SK-N-SH (cell line): ENCODE measurements at regions not wholly inside any gene's neighbourhood (a gene's known extent, or its start where the extent isn't known, plus 50 kb on each side); places are given as distances from the start of the nearest gene placed in this dataset.
A peak's percentile ranks its signal among the peaks of the same experiment; 100 is the strongest.

Source experiments
- CTCF ChIA-PET: fragments of 300-600, 350-600 bp; formaldehyde crosslinking; extraction: SDS; loops from one replicate; lab custom pipeline; 2021; lab: Yijun Ruan, JAX
- POLR2A ChIA-PET: fragments of 350-600 bp; sonication (Branson Sonifier 250); formaldehyde crosslinking; extraction: SDS; loops from one replicate; lab custom pipeline; 2020; ENCODE audit warnings: antibody characterized with exemption, inconsistent platforms; lab: Yijun Ruan, JAX
- DNase-seq: peaks from one replicate; pipeline ENCODE4 v3.0.0; 2012
- H2AFZ ChIP-seq: fragments of 200-600 bp; sonication (generic); 2 replicates; pipeline ENCODE4 v1.8.1; 2016; ENCODE audit warnings: antibody characterized with exemption, mild to moderate bottlenecking, low read depth
- H3F3A ChIP-seq: fragments of 200-600 bp; sonication (generic); replicated peaks from 2 replicates; pipeline ENCODE3; 2016; ENCODE audit warnings: antibody characterized with exemption, mild to moderate bottlenecking; ENCODE audit not compliant: insufficient read depth
- H3K27ac ChIP-seq, 2 experiments: fragments of 200-500 bp in 1 of 2; fragments of 200-600 bp in 1 of 2; sonication (Bioruptor generic) in 1 of 2; sonication (generic), shearing (Covaris generic) in 1 of 2; 2 replicates each; pipeline versions ENCODE4 v1.5.1 to v1.6.1; 2014 to 2016; ENCODE audit warnings: low read depth in 2 of 2, inconsistent platforms in 1 of 2, low read length in 1 of 2, mild to moderate bottlenecking in 1 of 2, mixed read lengths in 1 of 2
- H3K27me3 ChIP-seq: fragments of 200-600 bp; sonication (generic), shearing (Covaris generic); 2 replicates; pipeline ENCODE4 v1.6.1; 2016; ENCODE audit warnings: mixed run types; ENCODE audit not compliant: insufficient read depth
- H3K36me3 ChIP-seq, 2 experiments: fragments of 200-500 bp in 1 of 2; fragments of 200-600 bp in 1 of 2; sonication (Bioruptor generic) in 1 of 2; sonication (generic) in 1 of 2; replicated peaks in 1 of 2; 2 replicates each; pipeline versions ENCODE3 to v1.5.1; 2014 to 2016; ENCODE audit warnings: low read length in 1 of 2, mild to moderate bottlenecking in 1 of 2; ENCODE audit not compliant: insufficient read depth in 2 of 2, control insufficient read depth in 1 of 2
- H3K4me1 ChIP-seq, 2 experiments: fragments of 200-500 bp in 1 of 2; fragments of 200-600 bp in 1 of 2; sonication (Bioruptor generic) in 1 of 2; sonication (generic), shearing (Covaris generic) in 1 of 2; 2 replicates each; pipeline versions ENCODE4 v1.5.1 to v1.6.1; 2014 to 2016; ENCODE audit warnings: low read depth in 1 of 2, low read length in 1 of 2, mixed run types in 1 of 2; ENCODE audit not compliant: insufficient read depth in 2 of 2, control insufficient read depth in 1 of 2
- H3K4me2 ChIP-seq: fragments of 200-600 bp; sonication (generic), shearing (Covaris generic); 2 replicates; pipeline ENCODE4 v1.6.1; 2017; ENCODE audit warnings: mixed run types
- H3K4me3 ChIP-seq, 2 experiments: fragments of 200-500 bp in 1 of 2; fragments of 200-600 bp in 1 of 2; sonication (Bioruptor generic) in 1 of 2; sonication (generic), shearing (Covaris generic) in 1 of 2; 2 replicates each; pipeline versions ENCODE4 v1.5.1 to v1.8.1; 2014 to 2016; ENCODE audit warnings: low read depth in 2 of 2, inconsistent platforms in 1 of 2, low read length in 1 of 2, mild to moderate bottlenecking in 1 of 2, mixed read lengths in 1 of 2, moderate library complexity in 1 of 2
- H3K79me2 ChIP-seq: fragments of 200-600 bp; sonication (generic); 2 replicates; pipeline ENCODE4 v1.8.1; 2017; ENCODE audit warnings: mild to moderate bottlenecking; ENCODE audit not compliant: insufficient read depth
- H3K9ac ChIP-seq: fragments of 200-600 bp; sonication (generic); 2 replicates; pipeline ENCODE4 v1.6.1; 2017; ENCODE audit warnings: mixed run types
- H3K9me2 ChIP-seq: fragments of 200-600 bp; sonication (generic); 2 replicates; pipeline ENCODE4 v1.6.1; 2017; ENCODE audit warnings: mixed run types
- H3K9me3 ChIP-seq: fragments of 200-600 bp; sonication (generic); 2 replicates; pipeline ENCODE4 v1.6.1; 2017; ENCODE audit warnings: mixed run types, mild to moderate bottlenecking, moderate library complexity
- H4K20me1 ChIP-seq: fragments of 200-600 bp; sonication (generic); 2 replicates; pipeline ENCODE4 v1.6.1; 2017; ENCODE audit warnings: mild to moderate bottlenecking, mixed run types; ENCODE audit not compliant: insufficient read depth
- EP300 ChIP-seq, 2 experiments: IDR thresholded peaks; 2 replicates each; pipeline versions ENCODE4 v1.4.0 to v1.6.1; 2012; ENCODE audit warnings: borderline replicate concordance in 1 of 2, low read depth in 1 of 2, low read length in 1 of 2
- FOSL2 ChIP-seq: IDR thresholded peaks from 2 replicates; pipeline ENCODE4 v1.4.0; 2012; ENCODE audit warnings: low read depth, mild to moderate bottlenecking, moderate library complexity, borderline replicate concordance
- GABPA ChIP-seq: IDR thresholded peaks from 2 replicates; pipeline ENCODE4 v1.4.0; 2012; ENCODE audit warnings: low read depth, mild to moderate bottlenecking
- JUND ChIP-seq: IDR thresholded peaks from 2 replicates; pipeline ENCODE4 v1.4.0; 2012
- MXI1 ChIP-seq: IDR thresholded peaks from 2 replicates; pipeline ENCODE4 v1.6.1; 2012; ENCODE audit warnings: mild to moderate bottlenecking, low read depth, low read length, improper control_type of control experiment
- NFIC ChIP-seq: IDR thresholded peaks from 2 replicates; pipeline ENCODE4 v1.4.0; 2012; ENCODE audit warnings: borderline replicate concordance
- POLR2AphosphoS5 ChIP-seq: IDR thresholded peaks from 2 replicates; pipeline ENCODE4 v1.6.1; 2012; ENCODE audit warnings: low read depth, low read length
- RAD21 ChIP-seq: IDR thresholded peaks from 2 replicates; pipeline ENCODE4 v1.6.1; 2012; ENCODE audit warnings: mild to moderate bottlenecking, low read length
- RCOR1 ChIP-seq: fragments of 150-350 bp; IDR thresholded peaks from 2 replicates; pipeline ENCODE4 v1.6.1; 2017; ENCODE audit warnings: antibody characterized with exemption, low read length
- RXRA ChIP-seq: IDR thresholded peaks from 2 replicates; pipeline ENCODE4 v1.4.0; 2012; ENCODE audit warnings: low read depth, mild to moderate bottlenecking, borderline replicate concordance
- SIN3A ChIP-seq: IDR thresholded peaks from 2 replicates; pipeline ENCODE4 v1.6.1; 2012; ENCODE audit warnings: low read depth, mild to moderate bottlenecking, low read length, moderate library complexity, borderline replicate concordance
- TAF1 ChIP-seq: IDR thresholded peaks from 2 replicates; pipeline ENCODE4 v1.6.1; 2012; ENCODE audit warnings: low read depth, mild to moderate bottlenecking, low read length, moderate library complexity, borderline replicate concordance
- TEAD4 ChIP-seq: IDR thresholded peaks from 2 replicates; pipeline ENCODE4 v1.4.0; 2012; ENCODE audit warnings: mild to moderate bottlenecking, borderline replicate concordance; ENCODE audit not compliant: insufficient read depth
- WGBS: methylation state at CpG from one replicate; pipeline ENCODE4 v1.1.6; 2017; ENCODE audit warnings: low lambda C conversion rate; 5-methylcytosine and 5-hydroxymethylcytosine counted together
- TF ChIP-seq, protein P1 (sequence below): IDR thresholded peaks from 2 replicates; pipeline ENCODE4 v1.6.1; 2012; ENCODE audit warnings: mild to moderate bottlenecking, low read depth, low read length, moderate library complexity
- TF ChIP-seq, protein P2 (sequence below): IDR thresholded peaks from 2 replicates; pipeline ENCODE4; 2012
- TF ChIP-seq, protein P3 (sequence below): fragments of 150-350 bp; IDR thresholded peaks from 2 replicates; pipeline ENCODE4 v1.6.1; 2017; ENCODE audit warnings: antibody characterized with exemption, low read length, low read depth, borderline replicate concordance
- TF ChIP-seq, protein P4 (sequence below): fragments of 150-350 bp; IDR thresholded peaks from 2 replicates; pipeline ENCODE4 v1.6.1; 2016; ENCODE audit warnings: mild to moderate bottlenecking, low read depth, low read length
- TF ChIP-seq, protein P5 (sequence below): fragments of 200-600 bp; sonication (generic); IDR thresholded peaks from 2 replicates; pipeline ENCODE4 v1.6.1; 2017; ENCODE audit warnings: antibody characterized with exemption, mild to moderate bottlenecking, moderate library complexity
- TF ChIP-seq, protein P6 (sequence below): IDR thresholded peaks from 2 replicates; pipeline ENCODE4 v1.4.0; 2012; ENCODE audit warnings: low read depth

DNA sequence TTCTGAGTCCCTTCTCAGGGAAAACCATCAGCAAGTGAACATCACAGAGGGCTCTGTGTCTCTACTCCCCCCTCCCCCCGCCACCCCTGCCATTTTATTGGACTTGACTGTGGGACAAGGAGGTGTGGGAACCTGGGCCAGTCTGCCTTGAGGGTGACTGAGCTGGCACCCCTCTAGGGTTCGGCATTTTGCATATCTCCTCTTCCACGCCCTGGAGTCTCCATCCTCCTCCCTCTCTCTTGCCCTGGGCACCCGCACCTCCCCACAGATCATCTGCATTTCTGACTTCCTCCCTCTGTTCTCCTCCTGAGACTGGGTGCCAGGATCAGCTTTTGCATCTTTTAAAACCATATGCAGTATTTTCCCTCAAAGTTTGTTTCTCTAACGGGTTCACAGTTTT, 107.1 kb upstream of the ERRFI1 start:
- TF ChIP-seq, protein P1, sequence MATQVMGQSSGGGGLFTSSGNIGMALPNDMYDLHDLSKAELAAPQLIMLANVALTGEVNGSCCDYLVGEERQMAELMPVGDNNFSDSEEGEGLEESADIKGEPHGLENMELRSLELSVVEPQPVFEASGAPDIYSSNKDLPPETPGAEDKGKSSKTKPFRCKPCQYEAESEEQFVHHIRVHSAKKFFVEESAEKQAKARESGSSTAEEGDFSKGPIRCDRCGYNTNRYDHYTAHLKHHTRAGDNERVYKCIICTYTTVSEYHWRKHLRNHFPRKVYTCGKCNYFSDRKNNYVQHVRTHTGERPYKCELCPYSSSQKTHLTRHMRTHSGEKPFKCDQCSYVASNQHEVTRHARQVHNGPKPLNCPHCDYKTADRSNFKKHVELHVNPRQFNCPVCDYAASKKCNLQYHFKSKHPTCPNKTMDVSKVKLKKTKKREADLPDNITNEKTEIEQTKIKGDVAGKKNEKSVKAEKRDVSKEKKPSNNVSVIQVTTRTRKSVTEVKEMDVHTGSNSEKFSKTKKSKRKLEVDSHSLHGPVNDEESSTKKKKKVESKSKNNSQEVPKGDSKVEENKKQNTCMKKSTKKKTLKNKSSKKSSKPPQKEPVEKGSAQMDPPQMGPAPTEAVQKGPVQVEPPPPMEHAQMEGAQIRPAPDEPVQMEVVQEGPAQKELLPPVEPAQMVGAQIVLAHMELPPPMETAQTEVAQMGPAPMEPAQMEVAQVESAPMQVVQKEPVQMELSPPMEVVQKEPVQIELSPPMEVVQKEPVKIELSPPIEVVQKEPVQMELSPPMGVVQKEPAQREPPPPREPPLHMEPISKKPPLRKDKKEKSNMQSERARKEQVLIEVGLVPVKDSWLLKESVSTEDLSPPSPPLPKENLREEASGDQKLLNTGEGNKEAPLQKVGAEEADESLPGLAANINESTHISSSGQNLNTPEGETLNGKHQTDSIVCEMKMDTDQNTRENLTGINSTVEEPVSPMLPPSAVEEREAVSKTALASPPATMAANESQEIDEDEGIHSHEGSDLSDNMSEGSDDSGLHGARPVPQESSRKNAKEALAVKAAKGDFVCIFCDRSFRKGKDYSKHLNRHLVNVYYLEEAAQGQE: no peak
- TF ChIP-seq, protein P2, sequence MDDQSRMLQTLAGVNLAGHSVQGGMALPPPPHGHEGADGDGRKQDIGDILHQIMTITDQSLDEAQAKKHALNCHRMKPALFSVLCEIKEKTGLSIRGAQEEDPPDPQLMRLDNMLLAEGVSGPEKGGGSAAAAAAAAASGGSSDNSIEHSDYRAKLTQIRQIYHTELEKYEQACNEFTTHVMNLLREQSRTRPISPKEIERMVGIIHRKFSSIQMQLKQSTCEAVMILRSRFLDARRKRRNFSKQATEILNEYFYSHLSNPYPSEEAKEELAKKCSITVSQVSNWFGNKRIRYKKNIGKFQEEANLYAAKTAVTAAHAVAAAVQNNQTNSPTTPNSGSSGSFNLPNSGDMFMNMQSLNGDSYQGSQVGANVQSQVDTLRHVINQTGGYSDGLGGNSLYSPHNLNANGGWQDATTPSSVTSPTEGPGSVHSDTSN: no peak
- TF ChIP-seq FOSL2 (no peak), RXRA (no peak), RAD21 (no peak), POLR2AphosphoS5 (no peak)
- no peaks in the 10 kb centered on the region for H3K36me3 ChIP-seq
- peak overlapping the region in 1 of 2 experiments; percentile 83; a peak in 2 of 4 replicates for H3K27ac ChIP-seq
- peak overlapping the region; percentile 48; the same call in 1 of the 2 replicates for H3K4me2 ChIP-seq
- no peak overlapping the region for H3K4me3 ChIP-seq
- no peak overlapping the region for H2AFZ ChIP-seq
- H3K27me3 ChIP-seq: no peaks in the 10 kb centered on the region
- ChIA-PET CTCF (interaction anchor here (1.2 kb wide), 1 partner anchor 16 kb away, joined by 3 read pairs; no protein-coding TSS in a partner anchor), POLR2A (no interaction called here)
- no peaks in the 10 kb centered on the region for H3K9me2 ChIP-seq
- H4K20me1 ChIP-seq: no peaks in the 10 kb centered on the region
- H3K79me2 ChIP-seq: no peaks in the 10 kb centered on the region
- peaks cover 35% of the 10 kb centered on the region for H3F3A ChIP-seq
- no peaks in the 10 kb centered on the region for H3K9me3 ChIP-seq
- H3K9ac ChIP-seq: peak overlapping the region; percentile 17; the same call in 1 of the 2 replicates
- 50% methylated on average over 5 of the region's 5 CpGs for WGBS
- no peak for DNase-seq
- H3K4me1 ChIP-seq: peaks cover 0 to 7% of the 10 kb centered on the region in 2 experiments; a peak in 2 of 4 replicates

DNA sequence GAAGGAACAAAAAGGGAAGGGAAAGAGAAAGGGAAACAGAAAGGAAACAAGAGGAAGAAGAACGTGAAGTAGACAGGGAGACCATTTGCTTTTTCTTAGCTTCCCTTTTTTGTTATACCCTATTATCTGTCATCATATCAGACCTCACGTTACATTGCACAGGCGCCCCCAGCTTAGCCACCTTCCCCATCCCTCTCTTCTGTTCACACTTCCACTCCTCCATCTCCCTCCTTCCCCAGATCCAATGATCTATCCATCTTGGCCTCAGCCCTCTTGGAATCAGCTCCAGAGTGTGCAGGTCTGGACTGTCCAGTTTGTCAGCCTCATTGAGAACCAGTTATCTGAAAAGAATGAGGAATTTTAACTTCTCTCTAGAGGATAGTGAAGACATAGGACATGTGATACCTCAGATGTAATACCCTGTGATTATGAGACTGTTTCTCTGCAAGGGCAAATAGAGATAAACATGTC, 101.1 kb upstream of the ERRFI1 start:
- H3K79me2 ChIP-seq: no peaks in the 10 kb centered on the region
- no peak overlapping the region for H2AFZ ChIP-seq
- no peak overlapping the region for H3K4me3 ChIP-seq
- POLR2A ChIA-PET: no interaction called here
- no peaks in the 10 kb centered on the region for H3K9me3 ChIP-seq
- no peaks in the 10 kb centered on the region for H3K27me3 ChIP-seq
- H3K4me1 ChIP-seq: no peaks in the 10 kb centered on the region
- H3K4me2 ChIP-seq: no peak overlapping the region
- 81% methylated on average over 3 of the region's 3 CpGs for WGBS
- no peak for DNase-seq
- H3F3A ChIP-seq: no peaks in the 10 kb centered on the region
- H3K27ac ChIP-seq: no peak overlapping the region
- CTCF ChIA-PET: no interaction called here
- no peak overlapping the region for H3K9ac ChIP-seq
- no peaks in the 10 kb centered on the region for H3K36me3 ChIP-seq
- no peaks in the 10 kb centered on the region for H4K20me1 ChIP-seq
- no peaks in the 10 kb centered on the region for H3K9me2 ChIP-seq
- TF ChIP-seq, protein P3, sequence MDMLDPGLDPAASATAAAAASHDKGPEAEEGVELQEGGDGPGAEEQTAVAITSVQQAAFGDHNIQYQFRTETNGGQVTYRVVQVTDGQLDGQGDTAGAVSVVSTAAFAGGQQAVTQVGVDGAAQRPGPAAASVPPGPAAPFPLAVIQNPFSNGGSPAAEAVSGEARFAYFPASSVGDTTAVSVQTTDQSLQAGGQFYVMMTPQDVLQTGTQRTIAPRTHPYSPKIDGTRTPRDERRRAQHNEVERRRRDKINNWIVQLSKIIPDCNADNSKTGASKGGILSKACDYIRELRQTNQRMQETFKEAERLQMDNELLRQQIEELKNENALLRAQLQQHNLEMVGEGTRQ: no peak
- TF ChIP-seq MXI1 (no peak), SIN3A (no peak), JUND (no peak), POLR2AphosphoS5 (no peak), EP300 (IDR thresholded peaks at IDR 0.05; ENCODE audit: borderline replicate concordance in 1 of 2, low read depth in 1 of 2, low read length in 1 of 2) (no peak), TAF1 (no peak), NFIC (no peak), TEAD4 (no peak), GABPA (no peak), RCOR1 (no peak)
- TF ChIP-seq, protein P4, sequence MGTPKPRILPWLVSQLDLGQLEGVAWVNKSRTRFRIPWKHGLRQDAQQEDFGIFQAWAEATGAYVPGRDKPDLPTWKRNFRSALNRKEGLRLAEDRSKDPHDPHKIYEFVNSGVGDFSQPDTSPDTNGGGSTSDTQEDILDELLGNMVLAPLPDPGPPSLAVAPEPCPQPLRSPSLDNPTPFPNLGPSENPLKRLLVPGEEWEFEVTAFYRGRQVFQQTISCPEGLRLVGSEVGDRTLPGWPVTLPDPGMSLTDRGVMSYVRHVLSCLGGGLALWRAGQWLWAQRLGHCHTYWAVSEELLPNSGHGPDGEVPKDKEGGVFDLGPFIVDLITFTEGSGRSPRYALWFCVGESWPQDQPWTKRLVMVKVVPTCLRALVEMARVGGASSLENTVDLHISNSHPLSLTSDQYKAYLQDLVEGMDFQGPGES: no peak
- TF ChIP-seq, protein P5, sequence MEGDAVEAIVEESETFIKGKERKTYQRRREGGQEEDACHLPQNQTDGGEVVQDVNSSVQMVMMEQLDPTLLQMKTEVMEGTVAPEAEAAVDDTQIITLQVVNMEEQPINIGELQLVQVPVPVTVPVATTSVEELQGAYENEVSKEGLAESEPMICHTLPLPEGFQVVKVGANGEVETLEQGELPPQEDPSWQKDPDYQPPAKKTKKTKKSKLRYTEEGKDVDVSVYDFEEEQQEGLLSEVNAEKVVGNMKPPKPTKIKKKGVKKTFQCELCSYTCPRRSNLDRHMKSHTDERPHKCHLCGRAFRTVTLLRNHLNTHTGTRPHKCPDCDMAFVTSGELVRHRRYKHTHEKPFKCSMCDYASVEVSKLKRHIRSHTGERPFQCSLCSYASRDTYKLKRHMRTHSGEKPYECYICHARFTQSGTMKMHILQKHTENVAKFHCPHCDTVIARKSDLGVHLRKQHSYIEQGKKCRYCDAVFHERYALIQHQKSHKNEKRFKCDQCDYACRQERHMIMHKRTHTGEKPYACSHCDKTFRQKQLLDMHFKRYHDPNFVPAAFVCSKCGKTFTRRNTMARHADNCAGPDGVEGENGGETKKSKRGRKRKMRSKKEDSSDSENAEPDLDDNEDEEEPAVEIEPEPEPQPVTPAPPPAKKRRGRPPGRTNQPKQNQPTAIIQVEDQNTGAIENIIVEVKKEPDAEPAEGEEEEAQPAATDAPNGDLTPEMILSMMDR: no peak
- TF ChIP-seq, protein P6, sequence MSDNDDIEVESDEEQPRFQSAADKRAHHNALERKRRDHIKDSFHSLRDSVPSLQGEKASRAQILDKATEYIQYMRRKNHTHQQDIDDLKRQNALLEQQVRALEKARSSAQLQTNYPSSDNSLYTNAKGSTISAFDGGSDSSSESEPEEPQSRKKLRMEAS: no peak
